CD4-positive, alpha-beta T cell treated with Interleukin-21 for 1 hour (primary cell): ENCODE measurements at regions not wholly inside any gene's neighbourhood (a gene's known extent, or its start where the extent isn't known, plus 50 kb on each side); places are given as distances from the start of the nearest gene placed in this dataset.

Experiments used
- DNase-seq: peaks from one replicate; pipeline ENCODE4 v3.0.0-alpha.2; 2020

- DNase-seq: no peak
Measured at GRCh38 chr2:2574401-2575180, 243.5 kb upstream of the MYT1L start.

GRCh38 chr2:2573658-2574293, 242.7 kb upstream of the MYT1L start:
- no peak for DNase-seq

- DNase-seq: no peak
Measured at GRCh38 chr2:2573205-2573604, 242.1 kb upstream of the MYT1L start.

GRCh38 chr2:2572393-2573204, 241.5 kb upstream of the MYT1L start:
- DNase-seq: no peak

GRCh38 chr2:2571301-2572150, 240.5 kb upstream of the MYT1L start:
- no peak for DNase-seq

GRCh38 chr2:2570871-2571270, 239.8 kb upstream of the MYT1L start:
- DNase-seq: no peak

- no peak for DNase-seq
Measured at GRCh38 chr2:2570360-2570759, 239.3 kb upstream of the MYT1L start.

GRCh38 chr2:2569836-2570235, 238.8 kb upstream of the MYT1L start:
- DNase-seq: no peak

- no peak for DNase-seq
Measured at GRCh38 chr2:2569306-2569705, 238.2 kb upstream of the MYT1L start.

GRCh38 chr2:2568411-2568810, 237.3 kb upstream of the MYT1L start:
- DNase-seq: no peak

- DNase-seq: no peak
Measured at GRCh38 chr2:2567776-2568175, 236.7 kb upstream of the MYT1L start.

- DNase-seq: no peak
Measured at GRCh38 chr2:2566396-2567323, 235.6 kb upstream of the MYT1L start.

GRCh38 chr2:2565671-2566070, 234.6 kb upstream of the MYT1L start:
- DNase-seq: no peak

- no peak for DNase-seq
Measured at GRCh38 chr2:2564300-2565078, 233.4 kb upstream of the MYT1L start.

- DNase-seq: no peak
Measured at GRCh38 chr2:2563309-2563860, 232.3 kb upstream of the MYT1L start.

- no peak for DNase-seq
Measured at GRCh38 chr2:2562867-2563266, 231.8 kb upstream of the MYT1L start.

GRCh38 chr2:2561346-2562095, 230.4 kb upstream of the MYT1L start:
- no peak for DNase-seq

GRCh38 chr2:2560374-2561015, 229.4 kb upstream of the MYT1L start:
- no peak for DNase-seq

- DNase-seq: no peak
Measured at GRCh38 chr2:2558476-2558875, 227.4 kb upstream of the MYT1L start.
